ENCODE measurements at regions not wholly inside any gene's neighbourhood (a gene's known extent, or its start where the extent isn't known, plus 50 kb on each side); places are given as distances from the start of the nearest gene placed in this dataset.

DNA sequence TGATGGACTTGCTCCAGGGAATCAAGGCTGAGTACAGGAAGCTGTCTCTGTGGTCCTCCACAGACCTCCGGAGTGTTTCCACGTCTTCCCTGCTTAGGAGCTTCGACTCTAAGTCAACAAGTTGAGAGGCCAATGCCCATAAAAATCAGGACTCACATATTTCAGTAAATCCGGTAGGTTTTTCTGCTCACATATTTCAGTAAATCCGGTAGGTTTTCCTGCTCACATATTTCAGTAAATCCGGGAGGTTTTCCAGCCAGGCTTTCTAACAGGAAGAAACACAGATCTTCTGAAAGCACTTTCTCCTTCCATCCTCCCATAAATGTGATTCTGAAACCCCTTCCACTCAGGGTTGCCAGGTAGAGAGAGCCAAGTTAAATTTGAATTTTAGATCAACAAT, 340.1 kb upstream of the SHH start:
- Histone ChIP-seq H3K9me3 (no peaks in the 10 kb centered on the region), H3K4me1 (ENCODE audit: insufficient read depth) (no peaks in the 10 kb centered on the region), H3K27me3 (no peaks in the 10 kb centered on the region), H3K27ac (no peak overlapping the region), H3K4me3 (no peak overlapping the region), H3K36me3 (no peaks in the 10 kb centered on the region)
- intact Hi-C loops (cut with DNase I), result no loop called here
- TF ChIP-seq POLR2A (IDR thresholded peaks at IDR 0.05) (no peak), EP300 (IDR thresholded peaks at IDR 0.05) (no peak)
- TF ChIP-seq, protein P1, sequence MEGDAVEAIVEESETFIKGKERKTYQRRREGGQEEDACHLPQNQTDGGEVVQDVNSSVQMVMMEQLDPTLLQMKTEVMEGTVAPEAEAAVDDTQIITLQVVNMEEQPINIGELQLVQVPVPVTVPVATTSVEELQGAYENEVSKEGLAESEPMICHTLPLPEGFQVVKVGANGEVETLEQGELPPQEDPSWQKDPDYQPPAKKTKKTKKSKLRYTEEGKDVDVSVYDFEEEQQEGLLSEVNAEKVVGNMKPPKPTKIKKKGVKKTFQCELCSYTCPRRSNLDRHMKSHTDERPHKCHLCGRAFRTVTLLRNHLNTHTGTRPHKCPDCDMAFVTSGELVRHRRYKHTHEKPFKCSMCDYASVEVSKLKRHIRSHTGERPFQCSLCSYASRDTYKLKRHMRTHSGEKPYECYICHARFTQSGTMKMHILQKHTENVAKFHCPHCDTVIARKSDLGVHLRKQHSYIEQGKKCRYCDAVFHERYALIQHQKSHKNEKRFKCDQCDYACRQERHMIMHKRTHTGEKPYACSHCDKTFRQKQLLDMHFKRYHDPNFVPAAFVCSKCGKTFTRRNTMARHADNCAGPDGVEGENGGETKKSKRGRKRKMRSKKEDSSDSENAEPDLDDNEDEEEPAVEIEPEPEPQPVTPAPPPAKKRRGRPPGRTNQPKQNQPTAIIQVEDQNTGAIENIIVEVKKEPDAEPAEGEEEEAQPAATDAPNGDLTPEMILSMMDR (IDR thresholded peaks at IDR 0.05), result no peak
- no peak for DNase-seq
- WGBS, 3 donors, result 24 to 30% (median 26%) methylated on average over 6 of the region's 6 CpGs

- H3K36me3 ChIP-seq, result no peaks in the 10 kb centered on the region
- TF ChIP-seq, protein P1 (IDR thresholded peaks at IDR 0.05), result no peak
- no peak for TF ChIP-seq EP300 (IDR thresholded peaks at IDR 0.05)
- H3K9me3 ChIP-seq, result no peaks in the 10 kb centered on the region
- no peaks in the 10 kb centered on the region for H3K4me1 ChIP-seq (ENCODE audit: insufficient read depth)
- no peaks in the 10 kb centered on the region for H3K27me3 ChIP-seq
- intact Hi-C loops (cut with DNase I), result no loop called here
- 70 to 80% (median 73%) methylated on average over 6 of the region's 6 CpGs for WGBS, 3 donors
- H3K27ac ChIP-seq, result no peak overlapping the region
- H3K4me3 ChIP-seq, result no peak overlapping the region
- no peak for DNase-seq
These were observed 339.4 kb upstream of the SHH start for GRCh38 chr7:156151658-156152057.

DNA sequence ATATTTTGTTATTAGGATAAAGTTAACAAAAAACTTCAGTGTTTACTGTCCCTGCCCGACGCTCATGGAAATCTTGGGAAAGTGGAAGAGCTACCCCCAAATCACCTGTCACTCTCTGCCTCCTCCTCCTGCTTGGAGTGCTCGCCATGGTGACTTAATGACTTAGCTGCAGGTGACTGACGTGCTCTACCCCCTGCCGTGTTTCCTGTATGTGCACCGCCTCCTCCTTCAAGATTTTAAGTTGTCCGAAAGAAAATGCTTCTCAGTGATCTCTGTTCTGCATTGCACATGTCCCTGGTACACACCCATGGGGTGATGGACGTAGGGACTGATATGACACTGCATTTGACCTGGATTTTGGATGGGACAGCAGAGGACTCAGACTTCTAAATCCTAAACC, 338.8 kb upstream of the SHH start:
- Histone ChIP-seq H3K27ac (no peak overlapping the region), H3K4me1 (ENCODE audit: insufficient read depth) (no peaks in the 10 kb centered on the region), H3K36me3 (no peaks in the 10 kb centered on the region), H3K4me3 (no peak overlapping the region), H3K27me3 (no peaks in the 10 kb centered on the region), H3K9me3 (no peaks in the 10 kb centered on the region)
- intact Hi-C loops (cut with DNase I), result no loop called here
- 58 to 62% (median 60%) methylated on average over 8 of the region's 8 CpGs for WGBS, 3 donors
- TF ChIP-seq, protein P1 (IDR thresholded peaks at IDR 0.05), result no peak
- TF ChIP-seq EP300 (IDR thresholded peaks at IDR 0.05) (no peak), POLR2A (IDR thresholded peaks at IDR 0.05) (no peak)
- DNase-seq, result no peak

DNA sequence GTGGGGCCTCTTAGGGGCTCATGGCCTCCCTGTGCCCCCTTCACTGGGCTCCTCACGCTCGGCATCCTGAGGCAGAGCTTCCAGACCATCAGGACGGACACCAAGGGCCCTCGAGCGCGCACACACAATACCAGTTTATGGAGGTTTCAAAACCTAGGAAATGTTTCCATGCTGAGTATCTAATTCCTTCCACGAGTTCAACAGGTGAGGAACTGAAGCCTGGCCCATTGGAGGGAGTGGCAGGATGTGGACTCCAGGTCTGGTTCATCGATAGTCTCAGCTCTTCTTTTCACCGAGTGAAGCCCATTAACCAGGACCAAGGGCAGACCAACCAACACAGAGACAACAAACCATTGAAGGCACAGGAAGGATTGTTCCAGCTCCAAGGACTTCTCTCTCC, 336.7 kb upstream of the SHH start:
- Histone ChIP-seq H3K27me3 (no peaks in the 10 kb centered on the region), H3K27ac (no peak overlapping the region), H3K9me3 (no peaks in the 10 kb centered on the region), H3K4me3 (no peak overlapping the region), H3K36me3 (no peaks in the 10 kb centered on the region), H3K4me1 (ENCODE audit: insufficient read depth) (no peaks in the 10 kb centered on the region)
- intact Hi-C loops (cut with DNase I), result no loop called here
- no peak for DNase-seq
- TF ChIP-seq POLR2A (IDR thresholded peaks at IDR 0.05) (no peak), EP300 (IDR thresholded peaks at IDR 0.05) (no peak)
- TF ChIP-seq, protein P1 (IDR thresholded peaks at IDR 0.05), result no peak
- 87 to 91% (median 88%) methylated on average over 9 of the region's 9 CpGs for WGBS, 3 donors

DNA sequence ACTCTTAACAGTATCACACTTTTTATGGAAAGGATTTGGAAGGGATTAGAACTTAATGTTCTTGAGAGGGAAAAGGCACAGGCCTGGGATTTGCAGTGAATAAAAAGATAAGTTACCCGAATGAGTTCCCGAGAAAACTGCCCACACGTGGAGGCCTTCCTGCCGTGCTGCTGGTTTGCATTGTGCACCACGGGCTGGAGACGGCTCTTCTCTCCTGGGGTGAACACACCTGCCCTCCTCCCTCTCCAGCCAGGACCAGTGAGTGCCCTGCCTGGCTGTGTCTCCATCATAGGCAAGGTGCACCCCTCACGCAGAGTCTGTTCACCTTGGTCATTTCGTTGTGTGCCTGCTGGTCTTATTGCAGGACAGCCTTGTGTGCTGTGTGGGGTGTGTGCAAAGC, 336.3 kb upstream of the SHH start:
- Histone ChIP-seq H3K9me3 (no peaks in the 10 kb centered on the region), H3K4me3 (no peak overlapping the region), H3K4me1 (ENCODE audit: insufficient read depth) (no peaks in the 10 kb centered on the region), H3K27me3 (no peaks in the 10 kb centered on the region), H3K36me3 (no peaks in the 10 kb centered on the region), H3K27ac (no peak overlapping the region)
- no peak for DNase-seq
- 66 to 70% (median 66%) methylated on average over 8 of the region's 8 CpGs for WGBS, 3 donors
- no peak for TF ChIP-seq EP300 (IDR thresholded peaks at IDR 0.05)
- TF ChIP-seq, protein P1 (IDR thresholded peaks at IDR 0.05), result no peak
- no peak for TF ChIP-seq POLR2A (IDR thresholded peaks at IDR 0.05)
- intact Hi-C loops (cut with DNase I), result no loop called here

Data from ovary (tissue), 7 donors.